MM.1S (cell line): ENCODE measurements at regions not wholly inside any gene's neighbourhood (a gene's known extent, or its start where the extent isn't known, plus 50 kb on each side); places are given as distances from the start of the nearest gene placed in this dataset.

Source experiments
- DNase-seq: peaks from one replicate; pipeline ENCODE4 v3.0.0-alpha.2; 2015
- H2AFZ ChIP-seq: fragments of 300-600 bp; sonication (generic); 2 replicates; pipeline ENCODE4 v1.6.0; 2016; ENCODE audit warnings: antibody characterized with exemption, low read length
- H3F3A ChIP-seq: fragments of 300-600 bp; sonication (generic); 2 replicates; pipeline ENCODE4 v1.6.1; 2016; ENCODE audit warnings: mild to moderate bottlenecking, antibody characterized with exemption, low read length, moderate library complexity, mixed read lengths; ENCODE audit not compliant: insufficient read depth
- H3K27ac ChIP-seq: fragments of 300-600 bp; sonication (generic); 2 replicates; pipeline ENCODE4 v1.5.1; 2016; ENCODE audit warnings: mild to moderate bottlenecking, low read length
- H3K27me3 ChIP-seq: fragments of 300-600 bp; sonication (generic); replicated peaks from 2 replicates; pipeline ENCODE4 v1.6.0; 2016; ENCODE audit warnings: low read length; ENCODE audit not compliant: insufficient read depth
- H3K36me3 ChIP-seq: fragments of 300-600 bp; sonication (generic); replicated peaks from 2 replicates; pipeline ENCODE4 v1.6.1; 2016; ENCODE audit warnings: mild to moderate bottlenecking, low read length, mixed read lengths; ENCODE audit not compliant: insufficient read depth
- H3K4me1 ChIP-seq: fragments of 300-600 bp; sonication (generic); 2 replicates; pipeline ENCODE4 v1.6.1; 2016; ENCODE audit warnings: low read length, mixed read lengths
- H3K4me2 ChIP-seq: fragments of 300-600 bp; sonication (generic); 2 replicates; pipeline ENCODE4 v1.6.0; 2016; ENCODE audit warnings: low read depth, low read length
- H3K4me3 ChIP-seq: fragments of 300-600 bp; sonication (generic); 2 replicates; pipeline ENCODE4 v1.5.1; 2016; ENCODE audit warnings: low read length, mixed read lengths
- H3K79me2 ChIP-seq: fragments of 300-600 bp; sonication (generic); 2 replicates; pipeline ENCODE4 v1.6.1; 2016; ENCODE audit warnings: mixed run types, low read length, mixed read lengths
- H3K9ac ChIP-seq: fragments of 300-600 bp; sonication (generic); 2 replicates; pipeline ENCODE4 v1.6.1; 2016; ENCODE audit warnings: low read length, mixed read lengths
- H3K9me2 ChIP-seq: fragments of 300-600 bp; sonication (generic); replicated peaks from 2 replicates; pipeline ENCODE4 v1.6.1; 2016; ENCODE audit warnings: mild to moderate bottlenecking, low read length, mixed read lengths; ENCODE audit not compliant: insufficient read depth
- H3K9me3 ChIP-seq: fragments of 300-600 bp; sonication (generic); replicated peaks from 2 replicates; pipeline ENCODE4 v1.6.1; 2016; ENCODE audit warnings: mild to moderate bottlenecking, low read length, mixed read lengths; ENCODE audit not compliant: insufficient read depth
- H4K20me1 ChIP-seq: fragments of 300-600 bp; sonication (generic); 2 replicates; pipeline ENCODE4 v1.6.1; 2016; ENCODE audit warnings: mild to moderate bottlenecking, low read length, moderate library complexity, mixed read lengths; ENCODE audit not compliant: insufficient read depth
- EZH2 ChIP-seq: fragments of 300-600 bp; sonication (generic); optimal IDR thresholded peaks from 2 replicates; pipeline ENCODE3; 2017; ENCODE audit warnings: low read depth, mild to moderate bottlenecking, antibody characterized with exemption, low read length, mixed read lengths
- EZH2phosphoT487 ChIP-seq: fragments of 300-600 bp; sonication (generic); IDR thresholded peaks from 2 replicates; pipeline ENCODE4 v1.6.1; 2018; ENCODE audit warnings: antibody characterized with exemption, low read length
- TF ChIP-seq, protein P1 (sequence below): fragments of 300-600 bp; sonication (generic); IDR thresholded peaks from 2 replicates; pipeline ENCODE4 v1.5.1; 2016; ENCODE audit warnings: antibody characterized with exemption, low read length, mixed read lengths

DNA sequence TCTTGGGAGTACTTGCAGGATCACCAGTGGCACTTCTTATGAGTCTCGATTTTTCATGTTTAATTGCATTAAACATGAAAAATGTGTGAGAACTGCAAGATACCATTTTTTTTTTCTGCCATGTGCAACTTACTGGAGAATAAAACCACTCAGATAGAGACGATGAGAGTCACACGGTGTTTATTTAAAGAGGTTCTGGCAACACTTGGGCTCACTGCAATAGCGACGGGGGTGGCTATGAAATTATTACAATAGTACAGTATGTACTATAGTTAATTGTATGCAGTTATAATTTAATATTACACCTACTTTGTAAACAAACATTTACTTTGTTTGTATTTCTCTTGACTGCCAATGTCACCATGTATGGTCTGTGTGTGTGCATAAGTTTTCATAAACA lies 479.8 kb downstream of the NUP35 start:
- H4K20me1 ChIP-seq: no peaks in the 10 kb centered on the region
- H2AFZ ChIP-seq: no peak overlapping the region
- no peaks in the 10 kb centered on the region for H3K4me1 ChIP-seq
- no peak overlapping the region for H3K27ac ChIP-seq
- no peak for DNase-seq
- H3K27me3 ChIP-seq: no peaks in the 10 kb centered on the region
- no peaks in the 10 kb centered on the region for H3K9me2 ChIP-seq
- no peak overlapping the region for H3K4me2 ChIP-seq
- H3K9me3 ChIP-seq: no peaks in the 10 kb centered on the region
- H3K4me3 ChIP-seq: no peak overlapping the region
- no peak overlapping the region for H3K9ac ChIP-seq
- no peaks in the 10 kb centered on the region for H3K36me3 ChIP-seq
- no peaks in the 10 kb centered on the region for H3K79me2 ChIP-seq
- TF ChIP-seq, protein P1, sequence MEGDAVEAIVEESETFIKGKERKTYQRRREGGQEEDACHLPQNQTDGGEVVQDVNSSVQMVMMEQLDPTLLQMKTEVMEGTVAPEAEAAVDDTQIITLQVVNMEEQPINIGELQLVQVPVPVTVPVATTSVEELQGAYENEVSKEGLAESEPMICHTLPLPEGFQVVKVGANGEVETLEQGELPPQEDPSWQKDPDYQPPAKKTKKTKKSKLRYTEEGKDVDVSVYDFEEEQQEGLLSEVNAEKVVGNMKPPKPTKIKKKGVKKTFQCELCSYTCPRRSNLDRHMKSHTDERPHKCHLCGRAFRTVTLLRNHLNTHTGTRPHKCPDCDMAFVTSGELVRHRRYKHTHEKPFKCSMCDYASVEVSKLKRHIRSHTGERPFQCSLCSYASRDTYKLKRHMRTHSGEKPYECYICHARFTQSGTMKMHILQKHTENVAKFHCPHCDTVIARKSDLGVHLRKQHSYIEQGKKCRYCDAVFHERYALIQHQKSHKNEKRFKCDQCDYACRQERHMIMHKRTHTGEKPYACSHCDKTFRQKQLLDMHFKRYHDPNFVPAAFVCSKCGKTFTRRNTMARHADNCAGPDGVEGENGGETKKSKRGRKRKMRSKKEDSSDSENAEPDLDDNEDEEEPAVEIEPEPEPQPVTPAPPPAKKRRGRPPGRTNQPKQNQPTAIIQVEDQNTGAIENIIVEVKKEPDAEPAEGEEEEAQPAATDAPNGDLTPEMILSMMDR: no peak
- TF ChIP-seq EZH2: no peak
- no peak for TF ChIP-seq EZH2phosphoT487
- H3F3A ChIP-seq: no peaks in the 10 kb centered on the region

DNA sequence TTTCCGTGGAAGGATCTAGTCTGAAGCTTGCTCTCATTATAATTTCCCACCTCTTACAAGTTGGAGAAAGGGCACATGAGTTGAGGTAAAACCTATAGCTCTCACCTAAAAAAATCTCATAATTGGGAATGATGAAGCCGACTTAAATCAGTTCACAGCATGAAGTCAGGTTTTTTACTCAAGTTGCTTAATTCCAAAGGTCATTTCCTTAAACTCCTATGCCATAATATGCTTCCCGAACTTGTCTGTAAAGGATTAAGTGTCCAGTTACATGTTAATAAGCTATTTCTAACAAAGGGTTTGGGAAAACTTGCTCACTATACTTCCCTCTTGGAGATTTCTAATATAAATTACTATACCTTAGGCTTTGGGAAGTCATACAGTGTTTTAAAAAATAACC lies 481.2 kb downstream of the NUP35 start:
- H3K79me2 ChIP-seq: no peaks in the 10 kb centered on the region
- no peaks in the 10 kb centered on the region for H3K9me2 ChIP-seq
- TF ChIP-seq EZH2phosphoT487: no peak
- TF ChIP-seq EZH2: no peak
- TF ChIP-seq, protein P1: no peak
- no peak overlapping the region for H3K9ac ChIP-seq
- no peak overlapping the region for H2AFZ ChIP-seq
- no peaks in the 10 kb centered on the region for H4K20me1 ChIP-seq
- no peaks in the 10 kb centered on the region for H3K4me1 ChIP-seq
- no peaks in the 10 kb centered on the region for H3K36me3 ChIP-seq
- H3K4me3 ChIP-seq: no peak overlapping the region
- no peaks in the 10 kb centered on the region for H3K27me3 ChIP-seq
- H3K4me2 ChIP-seq: no peak overlapping the region
- no peak for DNase-seq
- no peaks in the 10 kb centered on the region for H3F3A ChIP-seq
- no peak overlapping the region for H3K27ac ChIP-seq
- no peaks in the 10 kb centered on the region for H3K9me3 ChIP-seq

- no peaks in the 10 kb centered on the region for H3F3A ChIP-seq
- H3K36me3 ChIP-seq: no peaks in the 10 kb centered on the region
- no peaks in the 10 kb centered on the region for H3K4me1 ChIP-seq
- H3K4me3 ChIP-seq: no peak overlapping the region
- TF ChIP-seq EZH2: no peak
- TF ChIP-seq EZH2phosphoT487: no peak
- TF ChIP-seq, protein P1: no peak
- no peak overlapping the region for H3K4me2 ChIP-seq
- H3K9me2 ChIP-seq: no peaks in the 10 kb centered on the region
- H3K27me3 ChIP-seq: no peaks in the 10 kb centered on the region
- H2AFZ ChIP-seq: no peak overlapping the region
- DNase-seq: no peak
- no peak overlapping the region for H3K9ac ChIP-seq
- H3K79me2 ChIP-seq: no peaks in the 10 kb centered on the region
- H3K9me3 ChIP-seq: no peaks in the 10 kb centered on the region
- no peak overlapping the region for H3K27ac ChIP-seq
- H4K20me1 ChIP-seq: no peaks in the 10 kb centered on the region
Measured at GRCh38 chr2:183606022-183606717, 481.9 kb downstream of the NUP35 start.
